ENCODE measurements at regions not wholly inside any gene's neighbourhood (a gene's known extent, or its start where the extent isn't known, plus 50 kb on each side); places are given as distances from the start of the nearest gene placed in this dataset.

- no peak for TF ChIP-seq POLR2A (IDR thresholded peaks at IDR 0.05)
- no peak for TF ChIP-seq CTCF (IDR thresholded peaks at IDR 0.05)
Observed at GRCh38 chr6:103516336-103516735, 1343.4 kb downstream of the HACE1 start.

Data from testis (tissue), 2 donors.